T-cell (primary cell): ENCODE measurements at regions not wholly inside any gene's neighbourhood (a gene's known extent, or its start where the extent isn't known, plus 50 kb on each side); places are given as distances from the start of the nearest gene placed in this dataset.

Experiments used
- ATAC-seq, 4 experiments: fragments of 200-7000 bp in 3 of 4; fragments of 150-1000 bp in 1 of 4; cut with Tn5 transposase; replicated peaks in 1 of 4; 1 replicate in 3 of 4; 2 replicates in 1 of 4; pipeline ENCODE4 v1.10.0; 2021; ENCODE audit warnings: moderate library complexity in 3 of 4, mild to moderate bottlenecking in 2 of 4, moderate number of reproducible peaks in 1 of 4
- CTCF ChIA-PET, 2 donors: fragments of 300-600 bp; sonication (Branson Sonifier 250); formaldehyde crosslinking; loops; one replicate each; lab custom pipeline; 2022; ENCODE audit warnings: antibody characterized with exemption in 2 of 2; lab: Charles Lee
- POLR2A ChIA-PET, 2 donors: fragments of 300-600 bp; sonication (Branson Sonifier 250); formaldehyde crosslinking; loops; one replicate each; lab custom pipeline; 2022; ENCODE audit warnings: antibody characterized with exemption in 2 of 2; lab: Charles Lee
- DNase-seq, 35 experiments: peaks; one replicate each; pipeline versions ENCODE4 v3.0.0 to v3.0.0-alpha.2; 2013 to 2023
- H3K27ac ChIP-seq: one replicate; pipeline ENCODE4 v1.5.1; 2013; ENCODE audit warnings: low read length
- H3K27me3 ChIP-seq, 2 experiments: replicated peaks in 1 of 2; 1 replicate in 1 of 2; 2 replicates in 1 of 2; pipeline versions ENCODE4 v1.6.1 to v1.7.0; 2013; ENCODE audit warnings: low read length in 1 of 2, mixed read lengths in 1 of 2; ENCODE audit not compliant: control insufficient read depth in 2 of 2, insufficient read depth in 2 of 2; ENCODE audit errors: extremely low read depth in 1 of 2
- H3K36me3 ChIP-seq, 2 donors: 1 replicate in 1 of 2; 2 replicates in 1 of 2; pipeline versions ENCODE4 v1.6.1 to v1.7.0; 2013; ENCODE audit warnings: low read length in 1 of 2; ENCODE audit not compliant: control insufficient read depth in 2 of 2, insufficient read depth in 1 of 2; ENCODE audit errors: extremely low read depth in 1 of 2
- H3K4me1 ChIP-seq, 2 experiments: 1 replicate in 1 of 2; 2 replicates in 1 of 2; pipeline versions ENCODE4 v1.6.1 to v1.7.0; 2013; ENCODE audit warnings: low read length in 2 of 2, mixed read lengths in 1 of 2; ENCODE audit not compliant: insufficient read depth in 2 of 2, control insufficient read depth in 1 of 2; ENCODE audit errors: extremely low read depth in 1 of 2
- H3K4me3 ChIP-seq, 2 donors: 1 replicate in 1 of 2; 2 replicates in 1 of 2; pipeline versions ENCODE4 v1.5.1 to v1.7.0; 2013; ENCODE audit warnings: mild to moderate bottlenecking in 2 of 2, low read length in 1 of 2, moderate library complexity in 1 of 2; ENCODE audit not compliant: control insufficient read depth in 1 of 2; ENCODE audit errors: extremely low read depth in 1 of 2
- H3K9me3 ChIP-seq: 2 replicates; pipeline ENCODE4 v1.7.0; 2013
- H3K27ac Mint-ChIP-seq, 2 donors: one replicate each; pipeline ENCODE4 v1.8.0; 2020 to 2021; ENCODE audit warnings: mild to moderate bottlenecking in 2 of 2, mixed read lengths in 2 of 2
- H3K27me3 Mint-ChIP-seq, 2 donors: one replicate each; pipeline ENCODE4 v1.8.0; 2021 to 2022; ENCODE audit warnings: mixed read lengths in 2 of 2
- H3K36me3 Mint-ChIP-seq: one replicate; pipeline ENCODE4 v1.8.0; 2021; ENCODE audit warnings: mixed read lengths
- H3K4me1 Mint-ChIP-seq, 3 donors: one replicate each; pipeline ENCODE4 v1.8.0; 2020 to 2022; ENCODE audit warnings: mixed read lengths in 3 of 3, mild to moderate bottlenecking in 1 of 3
- H3K4me3 Mint-ChIP-seq, 3 donors: one replicate each; pipeline ENCODE4 v1.8.0; 2020 to 2022; ENCODE audit warnings: mild to moderate bottlenecking in 3 of 3, mixed read lengths in 3 of 3, moderate library complexity in 3 of 3
- H3K9me3 Mint-ChIP-seq, 3 donors: one replicate each; pipeline ENCODE4 v1.8.0; 2020 to 2022; ENCODE audit warnings: mixed read lengths in 3 of 3
- WGBS: methylation state at CpG from one replicate; pipeline ENCODE4 v1.1.5; 2013; ENCODE audit warnings: missing lambda C conversion rate; ENCODE audit not compliant: insufficient coverage; 5-methylcytosine and 5-hydroxymethylcytosine counted together

GRCh38 chr9:85334228-85334627, 407.5 kb downstream of the AGTPBP1 start:
- Mint-ChIP-seq H3K9me3 (peaks cover 0 to under 1% (median 0%) of the 10 kb centered on the region in 3 donors), H3K36me3 (no peaks in the 10 kb centered on the region), H3K27me3 (peaks cover 4 to 7% of the 10 kb centered on the region in 2 donors), H3K27ac (no peak overlapping the region), H3K4me3 (no peak overlapping the region), H3K4me1 (no peaks in the 10 kb centered on the region)
- no peak for DNase-seq
- Histone ChIP-seq H3K27ac (no peak overlapping the region), H3K9me3 (no peaks in the 10 kb centered on the region), H3K36me3 (no peaks in the 10 kb centered on the region), H3K27me3 (no peaks in the 10 kb centered on the region), H3K4me1 (no peaks in the 10 kb centered on the region), H3K4me3 (no peak overlapping the region)
- WGBS = no CpG with 5 or more reads among the region's 2 CpGs
- ATAC-seq = no peak
- ChIA-PET CTCF (no interaction called here), POLR2A (no interaction called here)

GRCh38 chr9:85332487-85332886, 409.3 kb downstream of the AGTPBP1 start:
- CTCF ChIA-PET = no interaction called here
- H3K27ac Mint-ChIP-seq = no peak overlapping the region
- no peaks in the 10 kb centered on the region for H3K36me3 Mint-ChIP-seq
- Histone ChIP-seq H3K36me3 (no peaks in the 10 kb centered on the region), H3K4me1 (peaks cover 0 to 3% of the 10 kb centered on the region in 2 experiments), H3K27ac (no peak overlapping the region), H3K9me3 (no peaks in the 10 kb centered on the region), H3K27me3 (no peaks in the 10 kb centered on the region), H3K4me3 (no peak overlapping the region)
- DNase-seq = no peak
- POLR2A ChIA-PET = no interaction called here
- peaks cover 0 to 7% of the 10 kb centered on the region in 2 donors for H3K27me3 Mint-ChIP-seq
- no peak for ATAC-seq
- H3K9me3 Mint-ChIP-seq = no peaks in the 10 kb centered on the region
- no peaks in the 10 kb centered on the region for H3K4me1 Mint-ChIP-seq
- no peak overlapping the region for H3K4me3 Mint-ChIP-seq
- WGBS = 100% methylated on average over 1 of the region's 4 CpGs

GRCh38 chr9:85331626-85332025, 410.1 kb downstream of the AGTPBP1 start:
- H3K36me3 ChIP-seq = no peaks in the 10 kb centered on the region
- no peak overlapping the region for H3K4me3 ChIP-seq
- no peak for ATAC-seq
- WGBS = no CpG with 5 or more reads among the region's 1 CpG
- H3K9me3 Mint-ChIP-seq = peaks cover 0 to 6% (median 0%) of the 10 kb centered on the region in 3 donors
- H3K4me1 ChIP-seq = peaks cover 0 to 3% of the 10 kb centered on the region in 2 experiments
- CTCF ChIA-PET = no interaction called here
- no peak overlapping the region for H3K27ac ChIP-seq
- no peak overlapping the region for H3K27ac Mint-ChIP-seq
- no peaks in the 10 kb centered on the region for H3K27me3 ChIP-seq
- no peaks in the 10 kb centered on the region for H3K36me3 Mint-ChIP-seq
- peaks cover 0 to 7% of the 10 kb centered on the region in 2 donors for H3K27me3 Mint-ChIP-seq
- no peak for DNase-seq
- no peaks in the 10 kb centered on the region for H3K9me3 ChIP-seq
- no peaks in the 10 kb centered on the region for H3K4me1 Mint-ChIP-seq
- POLR2A ChIA-PET = interaction anchor here in 1 of 2 donors (0.5 kb wide), 1 partner anchor 13 kb away, joined by 3 read pairs; no protein-coding TSS in a partner anchor
- H3K4me3 Mint-ChIP-seq = no peak overlapping the region

GRCh38 chr9:85322592-85322991, 419.2 kb downstream of the AGTPBP1 start:
- H3K36me3 ChIP-seq = no peaks in the 10 kb centered on the region
- H3K27ac ChIP-seq = no peak overlapping the region
- Mint-ChIP-seq H3K4me1 (no peaks in the 10 kb centered on the region), H3K27ac (no peak overlapping the region), H3K36me3 (no peaks in the 10 kb centered on the region), H3K9me3 (peaks cover 6 to 14% (median 9%) of the 10 kb centered on the region in 3 donors), H3K4me3 (no peak overlapping the region), H3K27me3 (peaks cover 4 to 18% of the 10 kb centered on the region in 2 donors)
- H3K9me3 ChIP-seq = no peaks in the 10 kb centered on the region
- peaks cover 0 to 17% of the 10 kb centered on the region in 2 experiments for H3K27me3 ChIP-seq
- ATAC-seq (no peak), DNase-seq (no peak)
- POLR2A ChIA-PET = no interaction called here
- 87% methylated on average over 3 of the region's 4 CpGs for WGBS
- H3K4me3 ChIP-seq = no peak overlapping the region
- H3K4me1 ChIP-seq = no peaks in the 10 kb centered on the region
- CTCF ChIA-PET = no interaction called here

- Mint-ChIP-seq H3K36me3 (no peaks in the 10 kb centered on the region), H3K4me1 (no peaks in the 10 kb centered on the region), H3K27me3 (peaks cover 4 to 18% of the 10 kb centered on the region in 2 donors), H3K27ac (no peak overlapping the region), H3K4me3 (no peak overlapping the region), H3K9me3 (peaks cover 0 to 14% (median 9%) of the 10 kb centered on the region in 3 donors)
- no peak for ATAC-seq
- CTCF ChIA-PET = no interaction called here
- Histone ChIP-seq H3K4me1 (no peaks in the 10 kb centered on the region), H3K9me3 (no peaks in the 10 kb centered on the region), H3K36me3 (no peaks in the 10 kb centered on the region), H3K4me3 (no peak overlapping the region), H3K27me3 (peaks cover 0 to 17% of the 10 kb centered on the region in 2 experiments), H3K27ac (no peak overlapping the region)
- DNase-seq = no peak
- WGBS = 67% methylated on average over 3 of the region's 5 CpGs
- POLR2A ChIA-PET = no interaction called here
These were observed 420.2 kb downstream of the AGTPBP1 start for GRCh38 chr9:85321561-85321960.

- no peak for DNase-seq
- H3K4me3 Mint-ChIP-seq = no peak overlapping the region
- CTCF ChIA-PET = no interaction called here
- peaks cover 4 to 18% of the 10 kb centered on the region in 2 donors for H3K27me3 Mint-ChIP-seq
- Histone ChIP-seq H3K27ac (no peak overlapping the region), H3K4me3 (no peak overlapping the region), H3K4me1 (no peaks in the 10 kb centered on the region), H3K36me3 (no peaks in the 10 kb centered on the region), H3K27me3 (peaks cover 0 to 17% of the 10 kb centered on the region in 2 experiments), H3K9me3 (no peaks in the 10 kb centered on the region)
- H3K27ac Mint-ChIP-seq = no peak overlapping the region
- POLR2A ChIA-PET = no interaction called here
- H3K36me3 Mint-ChIP-seq = no peaks in the 10 kb centered on the region
- H3K4me1 Mint-ChIP-seq = no peaks in the 10 kb centered on the region
- ATAC-seq = no peak
- H3K9me3 Mint-ChIP-seq = peaks cover 0 to 5% (median 0%) of the 10 kb centered on the region in 3 donors
- no CpG with 5 or more reads among the region's 2 CpGs for WGBS
These were observed 421.7 kb downstream of the AGTPBP1 start for GRCh38 chr9:85319936-85320656.
